ENCODE measurements at regions not wholly inside any gene's neighbourhood (a gene's known extent, or its start where the extent isn't known, plus 50 kb on each side); places are given as distances from the start of the nearest gene placed in this dataset.
"Not testable (repeated sequence)": the region's sequence is repeated elsewhere in the genome, so short reads cannot be mapped to it uniquely, and the experiment has no call there.

DNA sequence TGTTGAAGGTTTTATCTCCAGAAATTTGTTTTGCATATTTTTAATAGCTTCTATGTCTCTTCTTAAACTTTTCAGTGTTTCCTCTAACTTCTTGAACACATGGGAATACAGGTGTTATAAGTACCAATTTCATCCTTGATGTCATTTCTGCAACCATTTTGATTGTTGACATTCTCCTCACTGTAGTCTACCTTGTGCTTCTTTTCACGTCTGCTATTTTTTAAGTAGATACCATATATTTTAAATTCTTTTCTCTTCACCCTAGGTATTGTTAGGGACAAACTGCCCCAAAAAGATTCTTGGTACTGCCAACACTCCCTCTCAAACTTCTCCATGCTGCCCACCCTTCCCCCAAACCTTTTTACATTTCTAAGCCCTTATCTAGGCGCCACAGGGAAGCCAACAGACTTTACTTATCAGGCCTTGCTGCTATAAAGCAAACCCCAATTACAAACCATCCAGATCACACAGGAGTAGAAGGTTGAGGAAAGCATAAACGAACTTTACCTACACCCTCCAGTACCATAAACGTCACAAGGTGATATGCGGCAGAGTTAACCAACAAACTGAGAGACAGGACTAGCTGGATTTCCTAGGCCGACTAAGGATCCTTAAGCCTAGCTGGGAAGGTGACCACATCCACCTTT is 1165.3 kb downstream of the TAF11L14 start:
- ATAC-seq (ENCODE audit: low read depth) (no peak), DNase-seq (no peak)
- H3K27me3 Mint-ChIP-seq = peaks cover 1% of the 10 kb centered on the region
- intact Hi-C loops (cut with micrococcal nuclease) = no loop called here
- no peaks in the 10 kb centered on the region for H3K4me1 Mint-ChIP-seq
- H3K4me3 Mint-ChIP-seq = no peak overlapping the region
- CTCF ChIA-PET = no interaction called here
- POLR2A ChIA-PET = no interaction called here
- no peak for TF ChIP-seq CTCF (IDR thresholded peaks at IDR 0.05)
- H3K27ac Mint-ChIP-seq = no peak overlapping the region
- H3K9me3 Mint-ChIP-seq = no peaks in the 10 kb centered on the region
- H3K36me3 Mint-ChIP-seq (ENCODE audit: low read depth) = no peaks in the 10 kb centered on the region

GRCh38 chr5:18800293-18801025 is 1166.2 kb downstream of the TAF11L14 start:
- POLR2A ChIA-PET = interaction anchor here (0.6 kb wide), 1 partner anchor 199 kb away, joined by 5 read pairs; no protein-coding TSS in a partner anchor
- CTCF ChIA-PET = no interaction called here
- H3K27ac Mint-ChIP-seq = no peak overlapping the region
- no peak overlapping the region for H3K4me3 Mint-ChIP-seq
- ATAC-seq (ENCODE audit: low read depth) = no peak
- H3K36me3 Mint-ChIP-seq (ENCODE audit: low read depth) = no peaks in the 10 kb centered on the region
- peaks cover 1% of the 10 kb centered on the region for H3K27me3 Mint-ChIP-seq
- no peaks in the 10 kb centered on the region for H3K4me1 Mint-ChIP-seq
- no peak for DNase-seq
- intact Hi-C loops (cut with micrococcal nuclease) = no loop called here
- TF ChIP-seq CTCF (IDR thresholded peaks at IDR 0.05) = no peak
- H3K9me3 Mint-ChIP-seq = no peaks in the 10 kb centered on the region

GRCh38 chr5:18801413-18801812 is 1167.2 kb downstream of the TAF11L14 start:
- POLR2A ChIA-PET = interaction anchor here (0.6 kb wide), 1 partner anchor 200 kb away, joined by 5 read pairs; no protein-coding TSS in a partner anchor
- H3K27me3 Mint-ChIP-seq; H3K9me3 Mint-ChIP-seq; intact Hi-C loops (cut with micrococcal nuclease); H3K36me3 Mint-ChIP-seq (ENCODE audit: low read depth); H3K4me3 Mint-ChIP-seq; ATAC-seq (ENCODE audit: low read depth); H3K4me1 Mint-ChIP-seq; DNase-seq; H3K27ac Mint-ChIP-seq; CTCF ChIA-PET: not testable (repeated sequence)

- Mint-ChIP-seq H3K27ac (no peak overlapping the region), H3K4me3 (no peak overlapping the region), H3K36me3 (ENCODE audit: low read depth) (no peaks in the 10 kb centered on the region), H3K27me3 (peaks cover 1% of the 10 kb centered on the region), H3K9me3 (no peaks in the 10 kb centered on the region), H3K4me1 (no peaks in the 10 kb centered on the region)
- DNase-seq = no peak
- intact Hi-C loops (cut with micrococcal nuclease) = no loop called here
- TF ChIP-seq CTCF (IDR thresholded peaks at IDR 0.05) = no peak
- no peak for ATAC-seq (ENCODE audit: low read depth)
- CTCF ChIA-PET = no interaction called here
- POLR2A ChIA-PET = no interaction called here
Observed at GRCh38 chr5:18802336-18802735, 1168.1 kb downstream of the TAF11L14 start.

DNA sequence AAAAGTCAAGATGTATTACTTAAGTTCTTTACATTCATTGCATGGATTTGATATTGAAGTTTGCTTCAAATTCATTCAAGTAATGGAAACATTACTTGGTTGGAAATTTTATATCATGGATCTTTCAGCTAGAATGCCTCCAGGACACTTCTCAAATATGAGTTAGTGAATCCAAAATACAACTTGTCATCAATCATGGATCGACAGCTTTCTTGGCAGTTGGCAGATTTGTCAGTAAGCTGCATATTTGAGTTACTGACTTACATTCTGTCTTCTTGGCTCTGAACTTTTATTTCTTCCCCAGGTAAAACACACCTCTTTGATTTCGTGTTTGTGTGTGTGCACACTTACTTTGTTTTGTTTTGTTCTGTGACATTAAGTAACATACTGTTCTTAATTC is 1171.1 kb downstream of the TAF11L14 start:
- POLR2A ChIA-PET = no interaction called here
- Mint-ChIP-seq H3K27me3 (peaks cover 1% of the 10 kb centered on the region), H3K4me3 (no peak overlapping the region), H3K4me1 (no peaks in the 10 kb centered on the region), H3K36me3 (ENCODE audit: low read depth) (no peaks in the 10 kb centered on the region), H3K27ac (no peak overlapping the region), H3K9me3 (no peaks in the 10 kb centered on the region)
- no peak for ATAC-seq (ENCODE audit: low read depth)
- intact Hi-C loops (cut with micrococcal nuclease) = no loop called here
- no peak for DNase-seq
- CTCF ChIA-PET = no interaction called here
- TF ChIP-seq CTCF (IDR thresholded peaks at IDR 0.05) = no peak

All from activated B cell treated with CpG ODN at 0.5 μM for 24 hours (primary cell).